ENCODE measurements at regions not wholly inside any gene's neighbourhood (a gene's known extent, or its start where the extent isn't known, plus 50 kb on each side); places are given as distances from the start of the nearest gene placed in this dataset.
A peak's percentile ranks its signal among the peaks of the same experiment; 100 is the strongest.

DNA sequence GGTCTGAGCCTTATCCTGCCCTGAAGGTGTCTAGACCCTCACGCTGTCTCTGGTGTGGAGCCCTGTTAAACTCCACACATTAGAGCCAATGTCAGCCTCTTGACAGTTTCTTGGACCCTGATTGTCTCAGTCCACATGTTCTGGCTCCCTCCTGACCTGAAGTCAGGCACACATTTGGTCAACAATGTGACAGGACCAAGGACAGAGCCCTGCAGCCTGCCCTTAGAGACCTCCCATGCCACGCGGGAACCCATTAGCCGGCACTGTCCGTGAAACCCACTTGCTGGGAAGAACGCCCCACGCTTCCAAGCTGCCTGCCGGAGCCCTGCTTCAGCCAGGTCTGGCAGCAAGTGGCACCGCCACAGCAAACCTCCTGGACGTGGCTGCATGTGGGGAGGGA is 162.7 kb upstream of the LINGO1 start:
- DNase-seq (ENCODE audit: low read depth): no peak

DNA sequence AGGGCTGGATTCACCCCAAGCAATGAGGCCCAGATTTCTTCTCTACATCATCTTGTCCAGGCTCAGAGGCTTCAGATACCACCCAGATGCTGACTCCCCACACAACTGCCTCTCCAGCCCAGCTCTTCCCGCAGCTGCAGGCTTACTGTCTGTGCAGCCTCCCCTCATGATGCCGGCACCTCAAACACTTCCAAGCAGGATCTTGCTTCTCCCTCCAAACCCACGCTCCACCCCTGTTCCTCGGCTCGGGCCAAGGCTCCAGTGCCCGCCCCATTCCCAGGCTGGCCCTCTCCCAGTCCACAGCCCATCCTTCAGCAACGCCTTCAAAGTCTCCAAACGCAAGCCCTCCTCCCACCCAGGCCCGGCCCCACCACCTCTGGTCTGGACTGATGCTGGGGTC is 159.2 kb upstream of the LINGO1 start:
- DNase-seq (ENCODE audit: low read depth): no peak

DNA sequence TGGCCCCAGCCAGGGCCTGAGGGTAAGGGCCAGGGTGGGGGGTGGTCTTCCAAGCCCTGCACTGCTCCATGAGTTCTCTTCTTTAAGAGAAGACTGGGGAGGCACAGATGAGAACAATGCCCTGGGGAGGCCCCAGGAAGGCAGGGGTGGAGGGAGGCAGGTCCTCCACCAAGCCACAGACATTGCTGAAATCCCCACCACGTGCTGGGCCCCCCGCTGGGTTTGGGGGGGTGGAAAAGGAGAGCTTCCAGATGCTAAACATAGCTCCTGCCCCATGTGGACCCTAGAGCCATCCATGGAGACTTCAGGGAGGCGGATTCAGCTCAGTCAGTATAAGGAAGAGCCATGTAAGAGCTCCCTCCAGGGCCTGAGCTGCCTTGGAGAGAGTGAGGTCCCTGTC is 157.8 kb upstream of the LINGO1 start:
- DNase-seq (ENCODE audit: low read depth): no peak

DNA sequence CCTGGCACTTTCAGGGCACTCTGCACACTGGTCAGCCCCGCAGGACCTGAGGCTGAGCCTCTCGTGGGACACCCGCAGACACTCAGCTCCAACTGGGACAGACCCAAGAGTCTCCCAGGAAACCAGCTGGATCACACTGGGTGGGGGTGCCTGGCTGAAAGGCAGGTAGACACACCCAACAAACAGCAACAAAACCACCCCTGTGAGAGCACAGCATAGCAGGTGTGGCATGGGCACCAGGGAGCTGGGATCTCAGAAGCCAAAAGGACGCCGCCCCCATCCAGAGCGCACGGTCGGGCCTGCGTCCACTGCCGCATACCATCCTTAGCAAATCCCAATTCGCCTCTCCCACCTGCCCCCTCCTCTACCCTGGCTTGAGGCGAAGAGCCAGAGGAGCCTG is 154.2 kb upstream of the LINGO1 start:
- no peak for DNase-seq (ENCODE audit: low read depth)

DNA sequence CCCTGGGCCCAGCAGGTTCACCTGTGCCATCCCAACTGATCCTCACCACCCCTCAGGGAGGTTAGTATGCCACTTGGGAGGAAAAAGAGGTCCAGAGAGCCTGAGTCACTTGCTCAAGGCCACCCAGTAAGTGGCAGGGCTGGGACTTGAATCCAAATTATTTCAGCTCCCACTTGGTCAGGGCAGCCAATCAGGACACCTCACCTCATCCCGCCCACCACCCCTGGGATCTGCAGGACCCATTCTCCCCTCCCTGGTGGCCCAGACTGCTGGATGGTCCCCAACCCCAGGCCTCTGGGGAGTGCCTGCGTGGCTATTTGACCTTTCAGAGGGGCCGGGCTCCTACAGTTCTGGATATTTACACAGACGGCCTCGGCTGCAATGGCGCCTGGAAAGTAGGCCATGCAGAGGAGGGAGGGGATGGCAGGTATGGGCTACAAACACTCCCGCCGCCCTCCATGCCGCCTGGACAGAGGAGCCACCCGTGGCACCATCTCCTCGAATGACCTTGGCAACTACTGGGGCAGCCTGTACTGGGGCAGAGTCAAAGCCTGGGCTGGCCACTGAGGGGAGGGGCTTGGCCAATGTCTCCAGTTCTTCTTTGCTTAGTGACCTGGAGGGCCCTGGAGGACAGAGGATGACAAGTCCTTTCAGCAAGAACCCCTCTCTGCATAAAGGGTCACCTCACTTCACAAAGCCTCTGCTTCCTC is 153.6 kb upstream of the LINGO1 start:
- no peak for DNase-seq (ENCODE audit: low read depth)

DNA sequence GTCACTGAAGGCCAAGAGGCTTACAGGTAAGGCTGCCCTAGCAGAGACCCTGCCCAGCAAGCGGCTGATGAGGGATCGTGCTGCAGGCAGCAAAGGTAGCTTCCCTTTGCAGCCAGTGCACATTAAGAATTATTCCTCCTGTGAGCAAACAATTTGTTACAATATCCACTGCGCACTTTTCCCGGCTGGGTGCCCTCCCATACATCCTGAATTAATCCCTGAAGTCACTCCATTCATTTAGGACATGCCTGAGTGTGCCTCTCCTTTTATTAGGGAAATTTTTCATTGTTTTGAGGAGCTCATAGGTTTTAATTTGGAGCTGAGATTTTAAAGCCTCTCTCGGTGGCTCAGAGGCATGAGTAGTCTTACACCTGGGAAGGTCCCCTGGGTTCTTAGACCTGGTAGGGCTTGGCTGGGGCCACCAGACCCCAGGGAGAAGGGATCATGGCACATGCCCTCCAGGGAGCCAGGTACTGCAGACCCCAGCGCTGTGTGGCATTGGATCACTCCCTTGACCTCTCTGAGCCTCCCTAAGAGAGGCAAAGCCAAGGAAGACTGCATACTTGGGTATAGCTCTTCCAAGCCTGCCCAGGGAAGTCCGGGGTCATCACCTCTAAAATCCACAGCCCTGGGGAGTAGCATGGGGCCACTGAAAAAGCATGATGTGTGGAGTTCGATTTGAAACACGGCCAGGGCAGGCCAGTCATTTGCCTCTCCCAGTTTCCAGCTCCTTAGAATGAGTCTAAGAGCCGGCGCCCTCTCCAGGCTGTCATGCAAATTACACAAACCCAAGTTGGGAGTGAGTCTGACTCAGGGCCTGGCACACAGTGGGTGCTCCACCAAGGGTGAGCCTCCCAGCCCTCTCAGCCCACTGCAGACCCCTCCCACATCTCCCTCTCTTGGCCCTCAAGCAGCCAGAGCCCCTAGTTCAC is 151.9 kb upstream of the LINGO1 start:
- peak; percentile 8 for DNase-seq (ENCODE audit: low read depth)

DNA sequence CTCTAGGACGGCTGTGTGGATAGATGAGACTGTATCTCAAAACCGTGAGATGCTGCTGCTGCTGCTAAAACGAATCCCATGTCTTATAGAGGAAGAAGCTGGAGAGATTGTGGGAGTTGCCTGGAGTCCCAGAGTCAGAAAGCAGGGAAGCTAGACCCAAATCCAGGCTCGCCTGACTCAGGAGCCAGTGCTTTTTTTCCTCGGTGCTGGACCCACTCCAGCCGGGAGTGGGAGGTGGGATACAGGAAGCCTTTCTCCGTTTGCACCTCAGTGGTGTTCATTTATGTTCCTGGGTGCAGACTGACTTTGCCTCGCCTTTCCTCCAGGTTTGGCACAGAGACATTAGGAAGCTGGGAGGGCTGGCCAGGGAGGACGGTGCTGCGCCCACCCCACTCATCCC is 150.9 kb upstream of the LINGO1 start:
- DNase-seq (ENCODE audit: low read depth): no peak

DNA sequence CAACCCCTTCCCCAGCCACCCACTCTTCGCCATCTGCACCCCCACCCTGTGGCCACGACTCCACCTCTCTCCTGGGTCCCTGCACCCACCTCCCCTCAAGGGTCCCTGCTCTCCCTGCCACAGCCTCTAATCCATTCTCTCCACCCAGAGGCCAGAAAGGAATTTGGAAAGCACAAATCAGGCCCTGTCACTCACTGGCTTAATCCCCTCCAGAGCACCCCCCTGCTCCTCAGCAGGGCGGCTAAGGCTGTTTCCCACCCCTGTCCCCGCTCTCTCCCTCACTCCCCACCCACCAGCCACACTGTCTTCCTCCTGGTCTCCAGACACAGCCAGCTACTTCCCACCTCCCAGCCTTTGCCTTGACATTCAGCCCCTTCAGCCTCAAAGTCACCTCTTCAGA is 150.0 kb upstream of the LINGO1 start:
- DNase-seq (ENCODE audit: low read depth): no peak

DNA sequence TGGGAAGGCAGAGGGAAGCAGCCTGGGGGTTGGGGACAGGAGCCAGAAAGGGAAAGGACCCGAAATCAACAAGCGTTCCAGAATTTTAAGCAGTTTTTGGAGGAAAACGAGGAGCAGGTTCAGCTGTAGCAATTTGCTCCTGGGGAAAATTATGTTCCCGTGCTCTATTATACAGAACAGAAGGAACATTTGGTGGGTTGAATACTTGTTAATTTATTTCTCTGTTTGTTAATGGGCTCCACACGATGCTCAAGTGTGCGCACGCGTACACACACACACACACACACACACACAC is 149.2 kb upstream of the LINGO1 start:
- DNase-seq (ENCODE audit: low read depth): no peak

DNA sequence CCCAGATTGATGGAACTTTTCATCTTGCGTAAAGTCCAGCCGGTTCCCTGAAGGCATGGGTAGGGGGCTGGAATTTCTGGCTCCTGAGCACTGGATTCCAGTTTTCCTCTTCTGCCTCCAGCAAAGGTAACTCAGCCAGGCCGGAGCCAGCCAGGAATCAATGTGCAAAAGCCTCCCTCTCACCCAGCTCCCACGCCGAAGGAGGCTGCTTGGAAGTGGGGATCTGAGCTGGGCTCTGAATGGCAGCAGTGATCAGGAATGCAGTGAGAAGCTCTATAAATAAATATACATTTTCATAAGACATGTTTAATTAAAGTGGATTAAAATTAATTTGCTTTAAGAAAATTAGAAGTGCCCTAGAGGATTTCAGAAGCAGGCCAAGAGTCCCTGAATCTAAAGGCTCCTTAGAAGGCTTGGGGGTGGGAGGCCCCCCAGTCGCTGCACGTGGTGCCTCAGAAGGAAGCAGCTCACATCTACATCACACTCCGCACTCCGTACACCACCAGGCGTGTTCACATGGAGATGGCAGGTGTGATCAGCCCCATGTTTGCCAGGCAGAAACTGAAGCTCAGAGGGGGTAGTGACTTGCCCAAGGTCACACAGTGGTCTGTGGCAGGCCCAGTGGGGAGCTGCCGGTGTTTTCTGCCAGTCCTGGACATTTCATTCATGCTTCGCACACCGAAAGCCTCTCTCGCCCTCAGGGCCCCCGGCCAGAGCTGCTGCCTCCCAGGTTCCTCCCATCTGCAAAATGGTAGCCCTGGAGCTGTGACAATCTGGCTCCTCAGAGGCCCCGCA is 148.6 kb upstream of the LINGO1 start:
- no peak for DNase-seq (ENCODE audit: low read depth)

DNA sequence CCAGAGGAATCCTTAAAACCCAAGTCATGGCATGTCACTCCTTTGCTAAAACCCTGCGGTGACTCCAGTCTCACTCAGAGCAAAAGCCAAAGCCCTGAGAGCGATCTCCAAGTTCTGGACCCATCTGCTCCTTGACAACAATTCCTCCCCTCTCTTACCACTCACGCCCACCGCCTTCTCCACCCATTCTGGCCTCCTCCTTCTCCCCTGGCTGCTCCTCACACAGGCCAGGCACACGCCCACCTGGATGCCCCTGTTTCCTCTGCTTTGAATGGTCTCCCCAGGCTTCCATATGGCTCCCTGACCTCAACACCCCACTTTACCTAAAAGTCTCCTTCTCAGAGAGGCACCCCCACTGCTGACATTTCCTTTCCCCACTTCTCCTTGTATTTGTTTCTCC is 146.1 kb upstream of the LINGO1 start:
- DNase-seq (ENCODE audit: low read depth): no peak

DNA sequence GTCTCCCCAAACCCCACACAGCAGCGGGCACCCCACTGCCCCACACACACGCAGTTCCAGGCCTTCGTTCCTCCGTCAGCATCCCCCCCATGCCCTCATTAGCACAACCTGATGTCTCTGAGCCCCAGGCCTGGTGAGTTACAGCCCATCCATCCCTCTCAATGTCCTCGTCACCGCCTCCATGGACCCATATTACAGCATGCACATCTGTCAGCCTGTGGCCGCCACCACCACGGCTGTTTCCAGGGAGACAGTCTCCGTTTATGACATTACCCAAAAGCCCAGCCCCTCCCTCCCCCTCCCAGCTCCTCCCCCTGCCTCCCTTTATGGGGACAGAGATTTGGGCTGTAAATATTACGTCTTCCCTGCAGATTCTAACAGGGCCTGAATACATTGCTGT is 143.1 kb upstream of the LINGO1 start:
- DNase-seq (ENCODE audit: low read depth): no peak

DNA sequence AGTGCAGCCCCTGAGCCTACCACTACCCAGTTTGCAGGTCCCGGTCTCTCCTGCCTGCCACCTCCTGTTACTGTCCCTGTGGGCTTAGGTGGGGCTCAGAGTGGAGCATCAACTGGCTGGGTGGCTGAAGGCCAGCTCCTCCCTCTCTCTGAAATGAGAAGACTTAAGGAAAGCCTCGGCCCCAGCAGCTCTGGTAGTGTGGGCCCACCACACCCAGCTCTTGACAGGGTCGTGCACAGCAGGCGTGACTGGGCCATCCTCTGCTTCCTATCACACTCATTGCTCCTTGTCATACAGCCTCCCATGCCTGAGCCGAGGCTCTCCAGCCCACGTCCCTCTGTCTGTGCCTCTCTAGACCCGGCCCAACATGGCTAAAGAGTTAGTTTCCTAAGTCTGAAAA is 142.7 kb upstream of the LINGO1 start:
- no peak for DNase-seq (ENCODE audit: low read depth)

DNA sequence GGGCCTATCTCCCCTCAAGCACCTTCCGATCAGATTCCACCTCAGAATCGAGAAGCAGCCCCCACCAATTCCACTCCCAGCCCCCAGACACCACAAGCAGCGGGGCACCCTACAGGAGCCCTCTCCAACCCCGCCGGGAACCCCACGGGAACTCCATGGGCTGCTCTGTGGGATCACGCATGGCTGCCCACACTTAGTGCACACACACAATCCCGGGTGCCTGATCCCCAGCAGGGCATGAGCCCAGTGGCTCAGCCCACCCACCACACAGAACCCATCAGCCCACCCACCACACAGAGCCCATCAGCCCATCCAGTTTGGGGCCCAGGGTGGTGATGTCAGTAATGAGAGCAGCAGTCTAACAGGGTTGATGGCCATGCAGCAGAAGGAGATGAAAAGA is 141.6 kb upstream of the LINGO1 start:
- no peak for DNase-seq (ENCODE audit: low read depth)

DNA sequence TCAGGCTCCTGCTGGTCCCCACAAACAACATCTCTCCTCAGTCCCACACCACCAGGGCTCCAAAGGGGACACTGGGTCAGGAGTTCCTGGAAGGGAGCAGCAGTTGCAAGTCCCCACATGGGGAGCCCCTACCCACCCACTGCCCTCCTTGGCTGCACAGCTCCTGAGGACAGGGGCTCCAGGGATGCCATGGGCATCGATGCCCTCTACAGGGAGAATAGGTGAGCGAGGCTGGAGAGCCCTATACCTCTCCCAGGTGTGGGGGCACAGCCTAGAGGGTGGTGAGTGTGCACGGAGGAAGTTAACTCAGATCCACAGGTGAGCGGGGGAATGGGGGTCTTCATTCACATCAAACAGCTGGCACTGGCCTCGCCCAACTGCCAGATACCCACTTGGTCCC is 141.2 kb upstream of the LINGO1 start:
- no peak for DNase-seq (ENCODE audit: low read depth)

DNA sequence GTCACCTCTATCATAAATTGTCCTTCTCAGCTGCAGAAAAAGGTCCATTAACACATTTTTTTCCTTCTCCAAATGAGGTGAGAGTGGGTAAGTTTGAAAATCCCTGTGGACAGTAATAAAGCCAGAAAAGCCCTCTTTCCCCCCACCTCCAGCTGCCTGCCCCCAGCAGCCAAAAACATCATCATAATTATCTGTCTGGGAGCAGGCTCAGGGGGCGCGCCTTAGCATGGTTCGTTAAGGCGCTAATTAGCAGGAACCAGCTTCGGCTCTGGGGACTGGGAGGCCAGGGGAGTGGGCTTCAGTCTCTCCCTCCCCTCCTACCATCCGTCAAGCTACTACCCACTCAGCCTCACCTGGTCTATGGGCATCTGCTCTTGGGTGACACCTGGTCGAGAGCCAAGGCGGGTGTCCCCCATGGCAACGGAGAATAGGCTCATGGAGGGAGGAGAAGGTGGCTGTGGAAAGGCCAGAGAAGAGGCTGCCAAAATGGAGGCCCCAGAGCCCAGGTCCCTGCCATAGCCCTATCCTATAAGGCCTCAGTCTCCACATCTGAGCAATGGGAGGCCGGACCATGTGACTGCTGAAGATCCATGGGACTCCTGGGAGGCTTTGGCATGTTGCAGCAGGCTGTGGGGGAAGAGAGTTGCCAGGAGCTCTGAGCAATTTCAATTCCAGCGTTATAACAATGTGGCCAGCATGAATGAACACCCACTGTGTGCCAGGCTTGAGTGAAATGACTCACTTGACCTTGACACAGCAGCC is 140.1 kb upstream of the LINGO1 start:
- no peak for DNase-seq (ENCODE audit: low read depth)

DNA sequence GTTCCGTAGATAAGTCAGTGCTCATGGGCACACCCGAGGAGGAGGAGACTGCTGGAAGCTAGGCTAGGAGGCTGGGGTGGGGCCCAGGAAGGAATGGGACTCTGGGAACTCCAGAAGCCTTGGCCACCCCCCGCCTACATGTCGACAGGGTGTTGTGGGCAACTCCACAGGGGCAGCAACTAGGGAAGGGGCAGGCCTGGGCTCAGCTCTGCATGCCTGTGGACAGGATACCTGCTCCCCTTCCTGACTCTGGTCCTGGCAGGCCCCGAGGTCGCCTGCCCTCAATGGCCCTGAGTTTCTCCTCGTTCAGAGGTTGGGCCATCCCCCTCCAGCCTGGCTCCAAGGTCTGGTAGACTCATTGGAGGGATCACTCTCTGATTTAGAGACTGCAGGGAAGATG is 138.9 kb upstream of the LINGO1 start:
- DNase-seq (ENCODE audit: low read depth): no peak

DNA sequence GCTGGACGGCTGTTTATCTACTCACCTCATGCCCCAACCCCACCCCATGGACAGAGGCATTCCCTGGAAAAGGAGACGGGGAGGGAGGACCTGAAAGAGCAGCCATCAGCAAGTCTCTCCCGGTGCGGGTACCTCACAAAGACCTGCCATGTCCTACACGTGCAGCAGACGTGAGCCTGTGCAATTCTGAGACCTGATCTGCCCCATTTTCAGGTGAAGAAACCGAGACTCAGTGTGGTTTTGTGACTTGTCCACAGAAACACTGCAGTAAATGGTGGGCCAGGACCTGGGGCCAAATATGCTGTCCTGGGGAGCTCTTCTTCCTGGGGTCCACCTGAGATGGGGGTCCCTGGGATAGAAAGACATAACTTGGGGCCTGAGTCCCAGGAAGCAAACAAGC is 137.0 kb upstream of the LINGO1 start:
- no peak for DNase-seq (ENCODE audit: low read depth)

DNA sequence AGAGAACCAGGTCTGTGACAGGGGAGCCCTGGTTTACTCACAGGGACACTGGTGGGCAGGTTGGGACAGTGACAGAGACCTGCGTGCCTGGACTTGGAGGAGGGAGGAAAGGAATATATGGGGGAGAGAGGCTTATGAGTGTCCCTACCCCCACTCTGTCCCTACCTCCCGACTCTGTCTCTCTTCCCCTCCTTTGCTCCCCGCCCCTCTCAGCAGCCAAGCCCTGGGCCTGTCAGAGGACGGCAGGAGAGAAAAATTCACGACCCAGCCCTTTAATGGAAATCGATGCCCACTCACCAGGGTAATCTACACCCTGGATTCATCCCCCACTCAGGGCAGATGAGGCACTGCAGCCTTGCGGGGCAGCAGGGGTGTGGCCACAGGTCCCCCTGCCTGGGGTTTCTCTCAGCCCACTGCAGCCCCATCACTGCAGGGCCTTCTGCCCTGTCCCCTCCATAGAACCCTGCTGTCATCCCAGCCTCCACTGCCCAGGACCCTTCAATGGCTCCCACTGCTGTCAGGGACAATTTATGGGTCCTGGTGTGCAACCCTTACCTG is 135.9 kb upstream of the LINGO1 start:
- DNase-seq (ENCODE audit: low read depth): no peak

DNA sequence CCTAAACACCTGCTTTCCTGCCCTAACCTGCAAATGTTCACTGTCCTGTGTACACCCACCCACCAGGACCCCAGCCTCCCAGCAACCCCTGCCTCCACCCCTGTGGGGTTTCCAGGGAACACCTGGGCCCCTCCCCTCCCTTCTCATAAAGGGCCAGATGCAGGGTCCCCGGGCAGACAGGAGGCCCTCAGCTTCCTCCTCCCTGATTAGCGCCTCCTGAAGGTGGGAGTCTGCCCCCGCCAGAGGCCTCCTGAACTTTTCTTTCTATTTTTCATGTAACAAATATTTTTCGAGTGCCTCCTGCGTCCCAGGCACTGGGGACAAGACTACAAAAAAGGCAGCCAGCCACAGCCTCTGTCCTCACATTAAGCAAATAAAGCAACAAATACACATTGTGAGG is 135.4 kb upstream of the LINGO1 start:
- no peak for DNase-seq (ENCODE audit: low read depth)

DNA sequence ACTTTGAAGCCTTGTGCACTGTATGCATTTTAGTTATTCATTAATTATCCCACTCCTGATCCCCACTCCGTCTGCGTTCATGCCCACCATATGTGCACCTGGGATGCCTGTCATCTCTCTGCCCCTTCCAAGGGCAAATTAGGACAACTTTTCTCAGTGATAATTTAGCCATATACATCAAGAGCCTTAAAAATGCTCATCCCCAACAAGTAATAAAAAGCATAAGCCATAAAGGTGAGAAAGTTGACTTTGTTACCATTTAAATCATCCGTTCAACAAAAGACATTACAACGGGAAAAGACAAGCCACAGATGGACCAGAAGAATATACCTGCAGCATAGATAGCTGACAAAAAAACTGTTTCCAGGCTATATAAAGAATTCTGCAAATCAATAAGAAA is 131.4 kb upstream of the LINGO1 start:
- no peak for DNase-seq (ENCODE audit: low read depth)

DNA sequence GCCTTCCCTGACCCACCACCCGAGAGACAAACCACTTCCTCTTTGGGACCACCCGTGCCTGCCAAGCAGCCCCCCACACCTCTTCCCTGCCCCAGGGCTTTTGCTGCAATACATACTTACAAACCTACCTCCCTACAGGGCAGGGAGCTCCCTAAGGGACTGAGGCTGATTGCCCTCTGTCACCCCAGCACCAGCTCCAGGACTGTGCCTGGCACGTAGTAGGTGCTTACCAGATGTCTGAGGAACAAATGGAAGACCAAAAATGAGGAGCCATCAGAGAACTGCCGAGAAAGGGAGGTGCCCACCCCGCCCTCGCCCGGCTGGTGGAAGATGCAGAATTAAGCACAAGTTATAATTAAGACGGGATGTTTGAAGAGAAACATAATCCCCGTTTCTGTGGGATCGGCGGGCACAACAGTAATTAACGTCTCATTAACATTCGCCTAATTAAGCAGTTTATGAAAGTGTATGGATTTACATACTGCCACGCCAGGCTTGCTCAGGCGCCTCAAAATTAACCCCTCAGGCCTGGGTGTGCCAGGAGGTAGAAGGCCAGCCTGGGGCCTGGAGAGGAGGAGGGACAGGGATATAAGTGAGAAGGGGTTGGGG is 130.1 kb upstream of the LINGO1 start:
- no peak for DNase-seq (ENCODE audit: low read depth)

Data from stromal cell of bone marrow (primary cell).